ENCODE measurements at regions not wholly inside any gene's neighbourhood (a gene's known extent, or its start where the extent isn't known, plus 50 kb on each side); places are given as distances from the start of the nearest gene placed in this dataset.

- no peak overlapping the region for H3K4me2 ChIP-seq (ENCODE audit: insufficient read depth, low read length)
- dilution Hi-C loops (cut with MboI; ENCODE audit: extremely low pct_ligation_motif_present, low sequenced_read_pairs): no loop called here
- DNase-seq (ENCODE audit: low read depth, low spot score) (no peak), FAIRE-seq (no peak)
- H3K36me3 ChIP-seq (ENCODE audit: control insufficient read depth in 2 of 2, extremely low read depth in 1 of 2, insufficient read depth in 2 of 2, low read length in 2 of 2): no peaks in the 10 kb centered on the region
- ChIA-PET POLR2A (no interaction called here), CTCF (no interaction called here)
- no peaks in the 10 kb centered on the region for H3K9me3 ChIP-seq (replicated peaks; ENCODE audit: control insufficient read depth, insufficient read depth, low read length)
- TF ChIP-seq MYC (IDR thresholded peaks at IDR 0.05; ENCODE audit: low read depth, low read length): no peak
- no peak for TF ChIP-seq CTCF (IDR thresholded peaks at IDR 0.05; ENCODE audit: extremely low read depth in 1 of 2, insufficient read depth in 1 of 2, low read depth in 1 of 2, low read length in 2 of 2)
- no peak for TF ChIP-seq JUN (IDR thresholded peaks at IDR 0.05; ENCODE audit: borderline replicate concordance, insufficient read depth, insufficient read length, low read depth)
- TF ChIP-seq EZH2 (IDR thresholded peaks at IDR 0.05; ENCODE audit: borderline replicate concordance, low read depth, low read length, severe bottlenecking): no peak
- TF ChIP-seq POLR2A (IDR thresholded peaks at IDR 0.05; ENCODE audit: low read depth, low read length): no peak
- no peak overlapping the region for H2AFZ ChIP-seq (ENCODE audit: low read depth, low read length)
- no peaks in the 10 kb centered on the region for H3K27me3 ChIP-seq (ENCODE audit: control insufficient read depth in 2 of 2, insufficient read depth in 2 of 2, low read length in 2 of 2)
- intact Hi-C loops (cut with micrococcal nuclease): no loop called here
- no peak overlapping the region for H3K4me3 ChIP-seq (replicated peaks in 1 of 3; ENCODE audit: insufficient read depth in 1 of 3, low read depth in 1 of 3, low read length in 3 of 3)
- H4K20me1 ChIP-seq (replicated peaks; ENCODE audit: control insufficient read depth, extremely low read depth, insufficient read depth, low read length): no peaks in the 10 kb centered on the region
- no peaks in the 10 kb centered on the region for H3K79me2 ChIP-seq (ENCODE audit: control insufficient read depth, insufficient read depth, low read length)
- H3K27ac ChIP-seq (ENCODE audit: insufficient read depth, low read depth, low read length): no peak overlapping the region
- H3K9me1 ChIP-seq (replicated peaks; ENCODE audit: control insufficient read depth, extremely low read depth, insufficient read depth, low read length): no peaks in the 10 kb centered on the region
- BruUV-seq (replicated peaks): no TSS peak
- H3K9ac ChIP-seq (replicated peaks; ENCODE audit: extremely low read depth, insufficient read depth, low read length): no peak overlapping the region
- H3K4me1 ChIP-seq (ENCODE audit: control insufficient read depth, extremely low read depth, insufficient read depth, low read length): no peaks in the 10 kb centered on the region
These were observed 195.3 kb upstream of the HS6ST1 start for GRCh38 chr2:128513961-128514283.

GRCh38 chr2:128514555-128514955, 195.9 kb upstream of the HS6ST1 start:
- no peak for FAIRE-seq
- no peak overlapping the region for H2AFZ ChIP-seq (ENCODE audit: low read depth, low read length)
- H3K27me3 ChIP-seq (ENCODE audit: control insufficient read depth in 2 of 2, insufficient read depth in 2 of 2, low read length in 2 of 2): no peaks in the 10 kb centered on the region
- no peaks in the 10 kb centered on the region for H3K9me3 ChIP-seq (replicated peaks; ENCODE audit: control insufficient read depth, insufficient read depth, low read length)
- H3K9ac ChIP-seq (replicated peaks; ENCODE audit: extremely low read depth, insufficient read depth, low read length): no peak overlapping the region
- intact Hi-C loops (cut with micrococcal nuclease): no loop called here
- no peak overlapping the region for H3K4me2 ChIP-seq (ENCODE audit: insufficient read depth, low read length)
- no peak for DNase-seq (ENCODE audit: low read depth, low spot score)
- dilution Hi-C loops (cut with MboI; ENCODE audit: extremely low pct_ligation_motif_present, low sequenced_read_pairs): no loop called here
- H3K79me2 ChIP-seq (ENCODE audit: control insufficient read depth, insufficient read depth, low read length): no peaks in the 10 kb centered on the region
- TF ChIP-seq JUN (IDR thresholded peaks at IDR 0.05; ENCODE audit: borderline replicate concordance, insufficient read depth, insufficient read length, low read depth) (no peak), POLR2A (IDR thresholded peaks at IDR 0.05; ENCODE audit: low read depth, low read length) (no peak), CTCF (IDR thresholded peaks at IDR 0.05; ENCODE audit: extremely low read depth in 1 of 2, insufficient read depth in 1 of 2, low read depth in 1 of 2, low read length in 2 of 2) (no peak), POLR2AphosphoS5 (IDR thresholded peaks at IDR 0.05; ENCODE audit: insufficient read depth, low read depth, low read length) (no peak), FOS (IDR thresholded peaks at IDR 0.05; ENCODE audit: borderline replicate concordance, insufficient read depth, low read length) (no peak), GATA2 (IDR thresholded peaks at IDR 0.05; ENCODE audit: insufficient read depth, insufficient read length, low read depth, low read length) (no peak), MAX (IDR thresholded peaks at IDR 0.05; ENCODE audit: insufficient read depth, insufficient read length) (no peak), MYC (IDR thresholded peaks at IDR 0.05; ENCODE audit: low read depth, low read length) (no peak), EZH2 (IDR thresholded peaks at IDR 0.05; ENCODE audit: borderline replicate concordance, low read depth, low read length, severe bottlenecking) (no peak)
- no peak overlapping the region for H3K27ac ChIP-seq (ENCODE audit: insufficient read depth, low read depth, low read length)
- no peaks in the 10 kb centered on the region for H3K36me3 ChIP-seq (ENCODE audit: control insufficient read depth in 2 of 2, extremely low read depth in 1 of 2, insufficient read depth in 2 of 2, low read length in 2 of 2)
- CTCF ChIA-PET: no interaction called here
- no peaks in the 10 kb centered on the region for H3K9me1 ChIP-seq (replicated peaks; ENCODE audit: control insufficient read depth, extremely low read depth, insufficient read depth, low read length)
- H4K20me1 ChIP-seq (replicated peaks; ENCODE audit: control insufficient read depth, extremely low read depth, insufficient read depth, low read length): no peaks in the 10 kb centered on the region
- no TSS peak for BruUV-seq (replicated peaks)
- H3K4me1 ChIP-seq (ENCODE audit: control insufficient read depth, extremely low read depth, insufficient read depth, low read length): no peaks in the 10 kb centered on the region
- H3K4me3 ChIP-seq (replicated peaks in 1 of 3; ENCODE audit: insufficient read depth in 1 of 3, low read depth in 1 of 3, low read length in 3 of 3): no peak overlapping the region
- POLR2A ChIA-PET: no interaction called here
